Right lobe of liver (tissue), 6 donors: ENCODE measurements at regions not wholly inside any gene's neighbourhood (a gene's known extent, or its start where the extent isn't known, plus 50 kb on each side); places are given as distances from the start of the nearest gene placed in this dataset.

Source experiments
- ATAC-seq, 4 donors: fragments of 200-7000 bp; cut with Tn5 transposase; one replicate each; pipeline ENCODE4 v1.9.1; 2020; ENCODE audit warnings: mild to moderate bottlenecking in 4 of 4, moderate library complexity in 4 of 4
- DNase-seq, 3 donors: peaks; one replicate each; pipeline ENCODE4 v3.0.0-alpha.2; 2020
- H3K27ac ChIP-seq, 3 donors: fragments of 200-600 bp; one replicate each; pipeline ENCODE4 v1.8.0; 2022
- H3K27me3 ChIP-seq, 2 donors: fragments of 200-600 bp; one replicate each; pipeline ENCODE4 v1.8.0; 2022
- H3K36me3 ChIP-seq, 4 donors: fragments of 200-600 bp; sonication (generic) in 1 of 4; one replicate each; pipeline versions ENCODE4 v1.5.1 to v1.8.0; 2017 to 2022; ENCODE audit warnings: control low read depth in 1 of 4
- H3K4me1 ChIP-seq, 4 donors: fragments of 200-600 bp; sonication (generic) in 1 of 4; one replicate each; pipeline versions ENCODE4 v1.5.1 to v1.8.0; 2017 to 2022; ENCODE audit warnings: control low read depth in 1 of 4
- H3K4me3 ChIP-seq, 3 donors: fragments of 200-600 bp; one replicate each; pipeline ENCODE4 v1.8.0; 2022
- H3K9me3 ChIP-seq, 4 donors: fragments of 200-600 bp; sonication (generic) in 1 of 4; one replicate each; pipeline versions ENCODE4 v1.5.1 to v1.8.0; 2017 to 2022; ENCODE audit warnings: control low read depth in 1 of 4
- POLR2A ChIP-seq: fragments of 450-650 bp; IDR thresholded peaks from one replicate; pipeline ENCODE4 v1.6.1; 2017; ENCODE audit warnings: antibody characterized with exemption, mild to moderate bottlenecking
- WGBS: methylation state at CpG from one replicate; pipeline ENCODE4 v1.1.6; 2018; ENCODE audit warnings: low coverage, low lambda C conversion rate; ENCODE audit not compliant: insufficient coverage; ENCODE audit errors: missing lambda C conversion rate; 5-methylcytosine and 5-hydroxymethylcytosine counted together
- intact Hi-C, 2 donors: fragments of 100-400 bp; cut with DNase I; formaldehyde crosslinking; loops; one replicate each; pipeline versions ENCODE4 v1.11.2 to v1.14.1; 2022
- TF ChIP-seq, protein P1 (sequence below), 4 donors: fragments of 200-600 bp in 3 of 4; fragments of 450-650 bp in 1 of 4; IDR thresholded peaks; one replicate each; pipeline versions ENCODE4 v1.5.1 to v1.8.0; 2016 to 2022; ENCODE audit warnings: antibody characterized with exemption in 4 of 4, mild to moderate bottlenecking in 2 of 4
- donor health status: DM: no; HTN: yes; CAD: no.
- donor health status: DM: no; HTN: no; CAD: no.
- donor health status: DM: no; HTN: no; CAD: no.
- donor health status: DM: no; HTN: yes; CAD: no.
- donor health status: DM: no; HTN: yes; CAD: no.

DNA sequence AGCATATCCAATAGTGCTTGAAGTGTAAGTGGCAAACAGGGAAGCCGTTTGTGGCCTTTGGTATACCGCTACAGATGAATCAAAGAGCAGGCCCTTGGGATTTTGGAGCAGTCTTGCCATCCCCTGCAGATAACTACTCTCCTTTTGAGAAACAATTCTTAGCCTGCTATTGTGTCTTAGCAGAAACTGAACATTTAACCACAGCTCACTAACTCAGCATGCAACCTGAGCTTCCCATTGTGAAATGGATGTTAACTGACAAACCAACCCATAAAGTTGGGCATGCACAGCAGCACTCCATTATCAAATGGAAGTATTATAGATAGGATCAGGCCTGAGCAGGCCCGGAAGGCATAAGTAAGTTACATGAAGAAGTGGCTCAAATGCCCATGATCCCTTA, 315.3 kb upstream of the PTGER4 start:
- no peak for ATAC-seq
- intact Hi-C loops = no loop called here
- TF ChIP-seq, protein P1, sequence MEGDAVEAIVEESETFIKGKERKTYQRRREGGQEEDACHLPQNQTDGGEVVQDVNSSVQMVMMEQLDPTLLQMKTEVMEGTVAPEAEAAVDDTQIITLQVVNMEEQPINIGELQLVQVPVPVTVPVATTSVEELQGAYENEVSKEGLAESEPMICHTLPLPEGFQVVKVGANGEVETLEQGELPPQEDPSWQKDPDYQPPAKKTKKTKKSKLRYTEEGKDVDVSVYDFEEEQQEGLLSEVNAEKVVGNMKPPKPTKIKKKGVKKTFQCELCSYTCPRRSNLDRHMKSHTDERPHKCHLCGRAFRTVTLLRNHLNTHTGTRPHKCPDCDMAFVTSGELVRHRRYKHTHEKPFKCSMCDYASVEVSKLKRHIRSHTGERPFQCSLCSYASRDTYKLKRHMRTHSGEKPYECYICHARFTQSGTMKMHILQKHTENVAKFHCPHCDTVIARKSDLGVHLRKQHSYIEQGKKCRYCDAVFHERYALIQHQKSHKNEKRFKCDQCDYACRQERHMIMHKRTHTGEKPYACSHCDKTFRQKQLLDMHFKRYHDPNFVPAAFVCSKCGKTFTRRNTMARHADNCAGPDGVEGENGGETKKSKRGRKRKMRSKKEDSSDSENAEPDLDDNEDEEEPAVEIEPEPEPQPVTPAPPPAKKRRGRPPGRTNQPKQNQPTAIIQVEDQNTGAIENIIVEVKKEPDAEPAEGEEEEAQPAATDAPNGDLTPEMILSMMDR (IDR thresholded peaks at IDR 0.05) = no peak
- no peak for TF ChIP-seq POLR2A
- DNase-seq = no peak
- no peaks in the 10 kb centered on the region for H3K9me3 ChIP-seq
- no peaks in the 10 kb centered on the region for H3K36me3 ChIP-seq
- no peaks in the 10 kb centered on the region for H3K4me1 ChIP-seq
- H3K27me3 ChIP-seq = no peaks in the 10 kb centered on the region
- no peak overlapping the region for H3K4me3 ChIP-seq
- H3K27ac ChIP-seq = no peak overlapping the region
- 100% methylated on average over 2 of the region's 3 CpGs for WGBS

DNA sequence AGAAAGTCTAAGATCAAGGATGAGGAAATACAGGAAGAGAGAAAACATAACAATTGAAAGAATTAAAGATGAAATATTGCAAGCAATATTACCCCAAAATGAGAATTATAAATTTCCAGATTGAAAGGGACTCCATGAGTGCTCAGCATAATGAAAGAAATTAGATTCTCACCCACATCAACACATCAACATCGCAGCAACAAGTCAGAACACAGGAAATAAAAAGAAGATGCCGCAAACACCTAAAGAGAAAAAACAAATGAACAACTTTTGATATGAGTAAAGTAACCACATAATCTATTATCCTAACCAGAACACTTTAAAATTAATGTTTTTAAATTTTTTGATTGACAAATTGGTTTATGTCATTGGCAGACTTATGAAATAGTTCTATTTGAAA, 318.3 kb upstream of the PTGER4 start:
- no peak for TF ChIP-seq POLR2A
- TF ChIP-seq, protein P1 (IDR thresholded peaks at IDR 0.05) = no peak
- WGBS = 70% methylated on average over 2 of the region's 2 CpGs
- DNase-seq = no peak
- H3K9me3 ChIP-seq = no peaks in the 10 kb centered on the region
- no peaks in the 10 kb centered on the region for H3K4me1 ChIP-seq
- H3K36me3 ChIP-seq = no peaks in the 10 kb centered on the region
- ATAC-seq = no peak
- no peaks in the 10 kb centered on the region for H3K27me3 ChIP-seq
- H3K27ac ChIP-seq = no peak overlapping the region
- intact Hi-C loops = no loop called here
- H3K4me3 ChIP-seq = no peak overlapping the region

DNA sequence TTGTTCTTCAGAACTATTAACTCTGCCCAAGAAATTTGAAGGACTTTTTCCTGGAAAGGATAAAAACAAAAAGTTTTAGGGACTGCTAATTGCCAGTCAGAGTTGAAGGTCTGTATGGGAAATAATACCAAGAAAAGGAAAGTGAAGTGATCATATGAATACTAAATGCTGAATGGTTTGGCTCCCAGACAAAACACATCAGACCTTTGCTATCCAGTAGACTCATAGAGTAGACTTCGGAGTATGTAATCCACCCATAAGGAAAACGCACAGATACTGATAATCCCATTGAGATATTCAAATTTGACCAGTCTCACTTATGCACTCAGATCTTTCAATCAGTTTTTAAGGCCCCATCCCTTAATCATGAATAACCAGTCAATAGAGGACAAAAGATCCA, 319.0 kb upstream of the PTGER4 start:
- TF ChIP-seq, protein P1 (IDR thresholded peaks at IDR 0.05) = no peak
- no peak for TF ChIP-seq POLR2A
- DNase-seq = no peak
- Histone ChIP-seq H3K27me3 (no peaks in the 10 kb centered on the region), H3K4me1 (no peaks in the 10 kb centered on the region), H3K4me3 (no peak overlapping the region), H3K27ac (no peak overlapping the region), H3K9me3 (no peaks in the 10 kb centered on the region), H3K36me3 (no peaks in the 10 kb centered on the region)
- WGBS = 83% methylated on average over 2 of the region's 2 CpGs
- no peak for ATAC-seq
- intact Hi-C loops = no loop called here

DNA sequence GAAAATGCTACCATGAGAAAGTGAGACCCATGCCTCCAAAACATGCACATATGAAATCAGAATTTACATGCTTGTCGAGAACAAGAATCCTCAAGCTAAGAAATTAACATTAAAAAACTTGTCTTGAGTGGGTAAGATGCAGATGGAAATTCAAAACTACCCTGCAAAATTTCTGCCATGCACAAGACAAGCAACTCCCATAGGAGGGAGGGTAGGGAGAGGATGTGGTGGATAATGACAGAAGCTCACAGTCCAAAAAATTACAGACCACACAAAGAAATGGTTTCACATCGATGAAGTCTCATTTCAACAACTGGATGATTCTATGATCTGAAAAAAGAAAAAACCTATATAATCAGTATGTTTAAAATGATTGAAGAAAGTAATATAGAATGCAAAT, 319.9 kb upstream of the PTGER4 start:
- Histone ChIP-seq H3K4me3 (no peak overlapping the region), H3K9me3 (no peaks in the 10 kb centered on the region), H3K4me1 (no peaks in the 10 kb centered on the region), H3K27ac (no peak overlapping the region), H3K36me3 (no peaks in the 10 kb centered on the region), H3K27me3 (no peaks in the 10 kb centered on the region)
- WGBS = 68% methylated on average over 2 of the region's 2 CpGs
- intact Hi-C loops = no loop called here
- ATAC-seq = no peak
- TF ChIP-seq, protein P1 (IDR thresholded peaks at IDR 0.05) = no peak
- TF ChIP-seq POLR2A = no peak
- DNase-seq = no peak

DNA sequence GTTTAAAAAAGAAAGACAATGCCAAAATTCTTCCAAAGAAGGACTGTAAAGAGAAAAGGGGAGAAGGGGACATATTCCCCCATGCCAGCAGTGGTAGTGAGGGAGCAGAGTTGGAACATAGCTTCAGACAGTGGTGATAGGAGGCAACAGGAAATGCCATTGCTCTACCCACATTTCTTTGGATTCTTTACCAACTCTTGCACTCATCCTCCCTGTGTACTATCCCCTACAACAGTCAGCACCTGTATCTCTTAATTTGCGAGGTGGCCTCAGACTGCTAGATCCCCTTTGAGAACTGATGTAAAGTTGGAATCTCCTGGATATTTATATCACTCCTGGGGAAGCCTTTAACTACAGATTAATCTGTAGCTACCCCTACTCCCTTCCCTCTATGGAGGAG, 320.6 kb upstream of the PTGER4 start:
- H3K27me3 ChIP-seq = no peaks in the 10 kb centered on the region
- no peaks in the 10 kb centered on the region for H3K9me3 ChIP-seq
- WGBS = no CpG with 5 or more reads among the region's 1 CpG
- no peaks in the 10 kb centered on the region for H3K36me3 ChIP-seq
- TF ChIP-seq, protein P1 (IDR thresholded peaks at IDR 0.05) = no peak
- TF ChIP-seq POLR2A = no peak
- H3K27ac ChIP-seq = no peak overlapping the region
- intact Hi-C loops = no loop called here
- no peak overlapping the region for H3K4me3 ChIP-seq
- no peaks in the 10 kb centered on the region for H3K4me1 ChIP-seq
- ATAC-seq = no peak
- no peak for DNase-seq
